ENCODE measurements at regions not wholly inside any gene's neighbourhood (a gene's known extent, or its start where the extent isn't known, plus 50 kb on each side); places are given as distances from the start of the nearest gene placed in this dataset.

GRCh38 chr4:133812236-133812635 is 389.4 kb downstream of the PABPC4L start:
- H3K4me1 Mint-ChIP-seq: no peaks in the 10 kb centered on the region
- H3K4me3 Mint-ChIP-seq: no peak overlapping the region
- H3K9me3 Mint-ChIP-seq: peaks cover 0 to 12% (median 2%) of the 10 kb centered on the region in 7 donors
- no peaks in the 10 kb centered on the region for H3K4me1 ChIP-seq (ENCODE audit: control insufficient read depth, insufficient read depth, low read length, poor library complexity, severe bottlenecking)
- DNase-seq (no peak), ATAC-seq (ENCODE audit: low read depth in 2 of 2) (no peak)
- H3K36me3 ChIP-seq (ENCODE audit: control insufficient read depth, insufficient read depth, low read length): no peaks in the 10 kb centered on the region
- peaks cover 0 to 17% of the 10 kb centered on the region in 2 experiments for H3K9me3 ChIP-seq (ENCODE audit: control insufficient read depth in 2 of 2, low read length in 2 of 2)
- H3K27ac Mint-ChIP-seq: no peak overlapping the region
- no peak overlapping the region for H3K27ac ChIP-seq (ENCODE audit: insufficient read depth, low read length, poor library complexity, severe bottlenecking)
- no peak overlapping the region for H3K4me3 ChIP-seq (ENCODE audit: low read depth, low read length)
- no peaks in the 10 kb centered on the region for H3K27me3 ChIP-seq (ENCODE audit: control insufficient read depth, insufficient read depth, low read length)
- no peaks in the 10 kb centered on the region for H3K27me3 Mint-ChIP-seq
- H3K36me3 Mint-ChIP-seq: no peaks in the 10 kb centered on the region

GRCh38 chr4:133808151-133808550 is 393.4 kb downstream of the PABPC4L start:
- H3K4me3 ChIP-seq (ENCODE audit: low read depth, low read length): no peak overlapping the region
- Mint-ChIP-seq H3K27ac (no peak overlapping the region), H3K27me3 (no peaks in the 10 kb centered on the region), H3K9me3 (peaks cover 0 to 10% (median 2%) of the 10 kb centered on the region in 7 donors), H3K4me1 (no peaks in the 10 kb centered on the region), H3K36me3 (no peaks in the 10 kb centered on the region), H3K4me3 (no peak overlapping the region)
- H3K9me3 ChIP-seq (ENCODE audit: control insufficient read depth in 2 of 2, low read length in 2 of 2): peaks cover 0 to 16% of the 10 kb centered on the region in 2 experiments
- ATAC-seq (ENCODE audit: low read depth in 2 of 2) (no peak), DNase-seq (no peak)
- H3K27ac ChIP-seq (ENCODE audit: insufficient read depth, low read length, poor library complexity, severe bottlenecking): no peak overlapping the region
- no peaks in the 10 kb centered on the region for H3K36me3 ChIP-seq (ENCODE audit: control insufficient read depth, insufficient read depth, low read length)
- H3K27me3 ChIP-seq (ENCODE audit: control insufficient read depth, insufficient read depth, low read length): no peaks in the 10 kb centered on the region
- H3K4me1 ChIP-seq (ENCODE audit: control insufficient read depth, insufficient read depth, low read length, poor library complexity, severe bottlenecking): no peaks in the 10 kb centered on the region

GRCh38 chr4:133803341-133803740 is 398.2 kb downstream of the PABPC4L start:
- ATAC-seq (ENCODE audit: low read depth in 2 of 2) (no peak), DNase-seq (no peak)
- no peak overlapping the region for H3K4me3 ChIP-seq (ENCODE audit: low read depth, low read length)
- no peak overlapping the region for H3K27ac ChIP-seq (ENCODE audit: insufficient read depth, low read length, poor library complexity, severe bottlenecking)
- Mint-ChIP-seq H3K4me1 (no peaks in the 10 kb centered on the region), H3K36me3 (no peaks in the 10 kb centered on the region), H3K27ac (no peak overlapping the region), H3K9me3 (peaks cover 0 to 3% (median 0%) of the 10 kb centered on the region in 7 donors), H3K27me3 (no peaks in the 10 kb centered on the region), H3K4me3 (no peak overlapping the region)
- H3K9me3 ChIP-seq (ENCODE audit: control insufficient read depth in 2 of 2, low read length in 2 of 2): no peaks in the 10 kb centered on the region
- no peaks in the 10 kb centered on the region for H3K4me1 ChIP-seq (ENCODE audit: control insufficient read depth, insufficient read depth, low read length, poor library complexity, severe bottlenecking)
- H3K27me3 ChIP-seq (ENCODE audit: control insufficient read depth, insufficient read depth, low read length): no peaks in the 10 kb centered on the region
- H3K36me3 ChIP-seq (ENCODE audit: control insufficient read depth, insufficient read depth, low read length): no peaks in the 10 kb centered on the region

- ATAC-seq (ENCODE audit: low read depth in 2 of 2): no peak
Measured at GRCh38 chr4:133802359-133803140, 399.0 kb downstream of the PABPC4L start.

GRCh38 chr4:133801883-133802282 is 399.7 kb downstream of the PABPC4L start:
- DNase-seq (no peak), ATAC-seq (ENCODE audit: low read depth in 2 of 2) (no peak)
- H3K27me3 ChIP-seq (ENCODE audit: control insufficient read depth, insufficient read depth, low read length): no peaks in the 10 kb centered on the region
- H3K9me3 ChIP-seq (ENCODE audit: control insufficient read depth in 2 of 2, low read length in 2 of 2): no peaks in the 10 kb centered on the region
- H3K36me3 ChIP-seq (ENCODE audit: control insufficient read depth, insufficient read depth, low read length): no peaks in the 10 kb centered on the region
- no peak overlapping the region for H3K27ac ChIP-seq (ENCODE audit: insufficient read depth, low read length, poor library complexity, severe bottlenecking)
- H3K9me3 Mint-ChIP-seq: peaks cover 0 to 9% (median under 1%) of the 10 kb centered on the region in 7 donors
- H3K4me1 ChIP-seq (ENCODE audit: control insufficient read depth, insufficient read depth, low read length, poor library complexity, severe bottlenecking): no peaks in the 10 kb centered on the region
- H3K27ac Mint-ChIP-seq: no peak overlapping the region
- H3K27me3 Mint-ChIP-seq: no peaks in the 10 kb centered on the region
- no peaks in the 10 kb centered on the region for H3K4me1 Mint-ChIP-seq
- no peaks in the 10 kb centered on the region for H3K36me3 Mint-ChIP-seq
- no peak overlapping the region for H3K4me3 Mint-ChIP-seq
- H3K4me3 ChIP-seq (ENCODE audit: low read depth, low read length): no peak overlapping the region

More at GRCh38 chr4:133802359-133803140, 399.0 kb downstream of the PABPC4L start:
- Mint-ChIP-seq H3K36me3 (no peaks in the 10 kb centered on the region), H3K4me3 (no peak overlapping the region), H3K9me3 (peaks cover 0 to 4% (median 0%) of the 10 kb centered on the region in 7 donors), H3K27me3 (no peaks in the 10 kb centered on the region), H3K27ac (no peak overlapping the region), H3K4me1 (no peaks in the 10 kb centered on the region)
- Histone ChIP-seq H3K36me3 (ENCODE audit: control insufficient read depth, insufficient read depth, low read length) (no peaks in the 10 kb centered on the region), H3K9me3 (ENCODE audit: control insufficient read depth in 2 of 2, low read length in 2 of 2) (no peaks in the 10 kb centered on the region), H3K27ac (ENCODE audit: insufficient read depth, low read length, poor library complexity, severe bottlenecking) (no peak overlapping the region), H3K4me3 (ENCODE audit: low read depth, low read length) (no peak overlapping the region), H3K4me1 (ENCODE audit: control insufficient read depth, insufficient read depth, low read length, poor library complexity, severe bottlenecking) (no peaks in the 10 kb centered on the region), H3K27me3 (ENCODE audit: control insufficient read depth, insufficient read depth, low read length) (no peaks in the 10 kb centered on the region)
- no peak for DNase-seq

- Mint-ChIP-seq H3K4me1 (no peaks in the 10 kb centered on the region), H3K36me3 (no peaks in the 10 kb centered on the region), H3K4me3 (no peak overlapping the region), H3K27me3 (no peaks in the 10 kb centered on the region), H3K27ac (no peak overlapping the region), H3K9me3 (peaks cover 2 to 9% (median 3%) of the 10 kb centered on the region in 7 donors)
- Histone ChIP-seq H3K27ac (ENCODE audit: insufficient read depth, low read length, poor library complexity, severe bottlenecking) (no peak overlapping the region), H3K9me3 (ENCODE audit: control insufficient read depth in 2 of 2, low read length in 2 of 2) (no peaks in the 10 kb centered on the region), H3K36me3 (ENCODE audit: control insufficient read depth, insufficient read depth, low read length) (no peaks in the 10 kb centered on the region), H3K27me3 (ENCODE audit: control insufficient read depth, insufficient read depth, low read length) (no peaks in the 10 kb centered on the region), H3K4me1 (ENCODE audit: control insufficient read depth, insufficient read depth, low read length, poor library complexity, severe bottlenecking) (no peaks in the 10 kb centered on the region), H3K4me3 (ENCODE audit: low read depth, low read length) (no peak overlapping the region)
- ATAC-seq (ENCODE audit: low read depth in 2 of 2) (no peak), DNase-seq (no peak)
Measured at GRCh38 chr4:133800966-133801365, 400.6 kb downstream of the PABPC4L start.

- no peaks in the 10 kb centered on the region for H3K36me3 Mint-ChIP-seq
- no peak for ATAC-seq (ENCODE audit: low read depth in 2 of 2)
- DNase-seq: no peak
- Histone ChIP-seq H3K4me1 (ENCODE audit: control insufficient read depth, insufficient read depth, low read length, poor library complexity, severe bottlenecking) (no peaks in the 10 kb centered on the region), H3K27ac (ENCODE audit: insufficient read depth, low read length, poor library complexity, severe bottlenecking) (no peak overlapping the region), H3K9me3 (ENCODE audit: control insufficient read depth in 2 of 2, low read length in 2 of 2) (no peaks in the 10 kb centered on the region), H3K27me3 (ENCODE audit: control insufficient read depth, insufficient read depth, low read length) (no peaks in the 10 kb centered on the region), H3K36me3 (ENCODE audit: control insufficient read depth, insufficient read depth, low read length) (no peaks in the 10 kb centered on the region), H3K4me3 (ENCODE audit: low read depth, low read length) (no peak overlapping the region)
- no peaks in the 10 kb centered on the region for H3K4me1 Mint-ChIP-seq
- no peak overlapping the region for H3K27ac Mint-ChIP-seq
- H3K27me3 Mint-ChIP-seq: no peaks in the 10 kb centered on the region
- no peak overlapping the region for H3K4me3 Mint-ChIP-seq
- H3K9me3 Mint-ChIP-seq: peaks cover 3 to 9% (median 3%) of the 10 kb centered on the region in 7 donors
Measured at GRCh38 chr4:133799717-133800315, 401.8 kb downstream of the PABPC4L start.

- Histone ChIP-seq H3K4me3 (ENCODE audit: low read depth, low read length) (no peak overlapping the region), H3K36me3 (ENCODE audit: control insufficient read depth, insufficient read depth, low read length) (no peaks in the 10 kb centered on the region), H3K9me3 (ENCODE audit: control insufficient read depth in 2 of 2, low read length in 2 of 2) (no peaks in the 10 kb centered on the region), H3K27ac (ENCODE audit: insufficient read depth, low read length, poor library complexity, severe bottlenecking) (no peak overlapping the region), H3K27me3 (ENCODE audit: control insufficient read depth, insufficient read depth, low read length) (no peaks in the 10 kb centered on the region), H3K4me1 (ENCODE audit: control insufficient read depth, insufficient read depth, low read length, poor library complexity, severe bottlenecking) (no peaks in the 10 kb centered on the region)
- no peaks in the 10 kb centered on the region for H3K4me1 Mint-ChIP-seq
- H3K27me3 Mint-ChIP-seq: no peaks in the 10 kb centered on the region
- no peak overlapping the region for H3K4me3 Mint-ChIP-seq
- DNase-seq: no peak
- no peak for ATAC-seq (ENCODE audit: low read depth in 2 of 2)
- H3K27ac Mint-ChIP-seq: no peak overlapping the region
- H3K9me3 Mint-ChIP-seq: peaks cover 0 to 22% (median 2%) of the 10 kb centered on the region in 7 donors
- no peaks in the 10 kb centered on the region for H3K36me3 Mint-ChIP-seq
Measured at GRCh38 chr4:133777661-133778060, 423.9 kb downstream of the PABPC4L start.

Data from CD4-positive, CD25-positive, alpha-beta regulatory T cell (primary cell).